Pancreas (tissue), 10 donors: ENCODE measurements at regions not wholly inside any gene's neighbourhood (a gene's known extent, or its start where the extent isn't known, plus 50 kb on each side); places are given as distances from the start of the nearest gene placed in this dataset.

ENCODE experiments used
- ATAC-seq, 4 donors: fragments of 200-7000 bp; cut with Tn5 transposase; one replicate each; pipeline versions ENCODE4 v1.8.0 to v1.9.1; 2020; ENCODE audit warnings: mild to moderate bottlenecking in 4 of 4, moderate library complexity in 4 of 4
- DNase-seq, 6 donors: peaks; one replicate each; pipeline ENCODE4 v3.0.0-alpha.2; 2020
- FAIRE-seq: peaks from 2 replicates; lab custom pipeline; 2012; peaks lifted over from hg19 to GRCh38; lab: Jason Lieb, UNC
- H3K27ac ChIP-seq, 4 donors: fragments of 200-600 bp; sonication (generic); 1 replicate in 3 of 4; 2 replicates in 1 of 4; pipeline versions ENCODE4 v1.5.0 to v1.8.0; 2020
- H3K27me3 ChIP-seq, 4 donors: fragments of 200-600 bp; one replicate each; pipeline ENCODE4 v1.8.0; 2021
- H3K36me3 ChIP-seq, 3 donors: fragments of 200-600 bp; sonication (generic) in 1 of 3; one replicate each; pipeline versions ENCODE4 v1.5.0 to v1.8.0; 2020 to 2021
- H3K4me1 ChIP-seq, 3 donors: fragments of 200-600 bp; one replicate each; pipeline ENCODE4 v1.8.0; 2021
- H3K4me3 ChIP-seq, 4 donors: fragments of 200-600 bp; sonication (generic) in 2 of 4; one replicate each; pipeline versions ENCODE4 v1.5.0 to v1.8.0; 2020 to 2021
- H3K9me3 ChIP-seq, 4 donors: fragments of 200-600 bp; one replicate each; pipeline ENCODE4 v1.8.0; 2021
- WGBS, 2 donors: extraction: QIAGEN DNeasy Blood & Tissue Kit; methylation state at CpG; one replicate each; pipeline ENCODE4 v1.1.7; 2013; 5-methylcytosine and 5-hydroxymethylcytosine counted together
- intact Hi-C, 3 donors: fragments of 100-400 bp; cut with DNase I; formaldehyde crosslinking; loops; one replicate each; pipeline versions ENCODE4 v1.11.1 to v1.14.2; 2022
- TF ChIP-seq, protein P1 (sequence below), 4 donors: fragments of 200-600 bp; sonication (generic) in 3 of 4; IDR thresholded peaks; one replicate each; pipeline versions ENCODE4 v1.5.0 to v1.8.0; 2021; ENCODE audit warnings: antibody characterized with exemption in 4 of 4
- donor health status: healthy with polysubstance abuse.
- donor health status: DM: no; HTN: no; CAD: no; lungs with moderate emphysema.
- donor health status: DM: no; HTN: no; CAD: no.
- donor health status: control.
- donor health status: control.
- donor health status: Bipolar disorder and iron deficiency.
- donor health status: DM: yes; HTN: yes; CAD: no.
- donor health status: DM: no; HTN: no; CAD: no.
- donor health status: DM: no; HTN: no; CAD: no.
- donor health status: DM: yes; HTN: yes; CAD: no.

DNA sequence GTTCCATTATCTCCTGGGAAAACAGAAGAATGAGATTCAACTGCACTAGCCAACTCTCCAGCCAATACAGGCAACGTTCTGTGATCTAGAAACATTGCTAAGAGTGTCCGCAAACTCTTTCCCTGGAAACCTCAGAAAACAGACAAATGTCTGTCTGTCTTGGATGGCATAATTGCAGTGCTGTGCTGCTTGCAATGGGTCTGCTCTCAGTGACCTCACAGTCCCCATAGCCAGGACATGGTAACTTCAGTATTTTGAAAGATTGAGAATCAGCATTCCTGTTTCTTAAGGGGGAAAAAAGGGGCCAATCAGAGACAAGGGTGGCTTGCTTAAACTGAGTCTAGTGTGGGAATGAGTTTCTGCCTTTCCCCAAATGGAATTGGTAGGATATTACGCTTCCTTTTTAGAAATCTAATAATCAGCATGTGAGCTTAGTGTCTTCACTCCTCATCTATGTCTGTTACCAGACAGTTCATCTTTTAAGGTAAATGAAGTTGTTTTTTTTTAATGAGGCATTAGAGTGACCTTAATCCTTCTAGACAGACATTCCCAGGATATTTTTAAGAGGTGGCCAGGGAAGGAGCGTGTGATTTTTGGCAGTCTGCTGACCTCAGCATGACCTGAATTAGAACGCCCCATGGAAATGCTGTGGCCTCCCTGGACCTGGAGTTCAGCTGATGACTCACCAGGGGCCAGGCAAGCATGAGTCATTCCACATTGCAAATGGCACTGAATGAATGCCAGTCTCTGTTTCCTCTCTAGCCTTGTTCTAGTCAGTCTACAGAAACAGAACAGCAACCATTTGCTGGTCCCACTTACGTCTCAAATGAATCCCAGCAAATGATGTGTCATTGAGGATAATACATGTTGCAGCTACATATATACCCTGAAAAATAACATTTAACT, 210.2 kb upstream of the ACTBL2 start:
- ATAC-seq (peak; percentile 94 to 97 (median 96)), FAIRE-seq (no peak), DNase-seq (peak in 5 of 6 donors; percentile 53 to 75 (median 54))
- no peaks in the 10 kb centered on the region for H3K27me3 ChIP-seq
- intact Hi-C loops = no loop called here
- no peak overlapping the region for H3K4me3 ChIP-seq
- peak overlapping the region in 2 of 4 donors; percentile 17 to 20 for H3K27ac ChIP-seq
- H3K9me3 ChIP-seq = no peaks in the 10 kb centered on the region
- H3K36me3 ChIP-seq = no peaks in the 10 kb centered on the region
- H3K4me1 ChIP-seq = no peaks in the 10 kb centered on the region
- 63 to 68% methylated on average over 6 of the region's 6 CpGs for WGBS, 2 donors
- TF ChIP-seq, protein P1, sequence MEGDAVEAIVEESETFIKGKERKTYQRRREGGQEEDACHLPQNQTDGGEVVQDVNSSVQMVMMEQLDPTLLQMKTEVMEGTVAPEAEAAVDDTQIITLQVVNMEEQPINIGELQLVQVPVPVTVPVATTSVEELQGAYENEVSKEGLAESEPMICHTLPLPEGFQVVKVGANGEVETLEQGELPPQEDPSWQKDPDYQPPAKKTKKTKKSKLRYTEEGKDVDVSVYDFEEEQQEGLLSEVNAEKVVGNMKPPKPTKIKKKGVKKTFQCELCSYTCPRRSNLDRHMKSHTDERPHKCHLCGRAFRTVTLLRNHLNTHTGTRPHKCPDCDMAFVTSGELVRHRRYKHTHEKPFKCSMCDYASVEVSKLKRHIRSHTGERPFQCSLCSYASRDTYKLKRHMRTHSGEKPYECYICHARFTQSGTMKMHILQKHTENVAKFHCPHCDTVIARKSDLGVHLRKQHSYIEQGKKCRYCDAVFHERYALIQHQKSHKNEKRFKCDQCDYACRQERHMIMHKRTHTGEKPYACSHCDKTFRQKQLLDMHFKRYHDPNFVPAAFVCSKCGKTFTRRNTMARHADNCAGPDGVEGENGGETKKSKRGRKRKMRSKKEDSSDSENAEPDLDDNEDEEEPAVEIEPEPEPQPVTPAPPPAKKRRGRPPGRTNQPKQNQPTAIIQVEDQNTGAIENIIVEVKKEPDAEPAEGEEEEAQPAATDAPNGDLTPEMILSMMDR (IDR thresholded peaks at IDR 0.05) = no peak

- TF ChIP-seq, protein P1 (IDR thresholded peaks at IDR 0.05) = no peak
- DNase-seq = no peak
- Histone ChIP-seq H3K27ac (no peak overlapping the region), H3K27me3 (no peaks in the 10 kb centered on the region), H3K4me1 (no peaks in the 10 kb centered on the region), H3K36me3 (no peaks in the 10 kb centered on the region), H3K4me3 (no peak overlapping the region), H3K9me3 (no peaks in the 10 kb centered on the region)
- ATAC-seq = no peak
- intact Hi-C loops = no loop called here
- FAIRE-seq = no peak
- WGBS, 2 donors = 88 to 92% methylated on average over 2 of the region's 2 CpGs
Observed at GRCh38 chr5:57690724-57691123, 208.1 kb upstream of the ACTBL2 start.

GRCh38 chr5:57687596-57687995, 205.0 kb upstream of the ACTBL2 start:
- no peak for DNase-seq
- Histone ChIP-seq H3K36me3 (no peaks in the 10 kb centered on the region), H3K27ac (no peak overlapping the region), H3K4me1 (no peaks in the 10 kb centered on the region), H3K27me3 (no peaks in the 10 kb centered on the region), H3K9me3 (no peaks in the 10 kb centered on the region), H3K4me3 (no peak overlapping the region)
- intact Hi-C loops = no loop called here
- 95 to 96% methylated on average over 3 of the region's 3 CpGs for WGBS, 2 donors
- no peak for ATAC-seq
- FAIRE-seq = no peak
- TF ChIP-seq, protein P1 (IDR thresholded peaks at IDR 0.05) = no peak

DNA sequence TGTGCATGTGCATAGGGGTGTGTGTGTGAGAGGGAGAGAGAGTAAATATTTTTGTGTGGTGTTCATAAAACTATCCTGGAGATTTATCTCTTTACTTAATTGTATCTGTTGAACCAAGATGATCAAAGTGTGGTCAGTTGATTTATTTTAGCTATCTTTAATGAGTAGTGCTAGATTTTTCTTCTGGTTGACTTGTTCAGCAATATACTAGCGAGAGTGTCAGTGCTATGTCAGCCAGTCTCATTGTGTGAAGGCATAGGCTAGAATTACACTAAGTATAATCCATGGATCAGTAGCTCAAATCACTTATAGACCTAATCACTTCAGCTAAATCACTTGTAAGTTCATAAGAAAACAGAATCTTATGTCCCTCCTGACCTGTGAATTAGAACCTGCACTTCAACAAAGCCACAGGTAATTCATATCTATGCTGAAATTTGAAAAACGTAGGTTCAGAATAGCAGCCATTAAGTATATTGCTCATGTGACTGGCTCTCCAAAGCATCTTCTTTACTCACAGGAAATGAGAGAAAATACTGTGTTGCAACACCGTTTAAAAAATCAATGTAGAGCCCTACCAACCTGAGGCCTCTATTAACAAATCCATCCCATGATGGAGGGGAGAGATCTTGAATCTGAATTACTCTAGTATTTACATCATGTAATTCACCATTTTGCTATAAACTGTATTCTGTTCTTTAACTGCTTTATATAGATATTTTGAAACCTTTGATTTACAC, 203.1 kb upstream of the ACTBL2 start:
- no peaks in the 10 kb centered on the region for H3K36me3 ChIP-seq
- FAIRE-seq = no peak
- TF ChIP-seq, protein P1 (IDR thresholded peaks at IDR 0.05) = no peak
- intact Hi-C loops = no loop called here
- H3K27ac ChIP-seq = no peak overlapping the region
- WGBS, 2 donors = 63 to 69% methylated on average over 3 of the region's 3 CpGs
- H3K4me1 ChIP-seq = no peaks in the 10 kb centered on the region
- no peak overlapping the region for H3K4me3 ChIP-seq
- no peak for DNase-seq
- H3K9me3 ChIP-seq = no peaks in the 10 kb centered on the region
- no peaks in the 10 kb centered on the region for H3K27me3 ChIP-seq
- no peak for ATAC-seq
